Spinal cord (tissue), 9 donors: ENCODE measurements at regions not wholly inside any gene's neighbourhood (a gene's known extent, or its start where the extent isn't known, plus 50 kb on each side); places are given as distances from the start of the nearest gene placed in this dataset.
"Not testable (repeated sequence)": the region's sequence is repeated elsewhere in the genome, so short reads cannot be mapped to it uniquely, and the experiment has no call there.

ENCODE experiments used
- DNase-seq, 6 donors: peaks; one replicate each; pipeline versions ENCODE4 v3.0.0 to v3.0.0-alpha.2; 2013 to 2015; ENCODE audit warnings: low spot score in 6 of 6, low read depth in 4 of 6
- H3K27ac ChIP-seq: one replicate; pipeline ENCODE4 v1.5.1; 2013; ENCODE audit warnings: low read depth, low read length, control low read depth
- H3K27me3 ChIP-seq: one replicate; pipeline ENCODE4 v1.6.1; 2013; ENCODE audit warnings: low read length; ENCODE audit not compliant: control insufficient read depth, insufficient read depth
- H3K36me3 ChIP-seq: one replicate; pipeline ENCODE4 v1.6.1; 2013; ENCODE audit warnings: low read length; ENCODE audit not compliant: control insufficient read depth, insufficient read depth
- H3K4me1 ChIP-seq: one replicate; pipeline ENCODE4 v1.6.1; 2013; ENCODE audit warnings: low read length; ENCODE audit not compliant: control insufficient read depth, insufficient read depth
- H3K4me3 ChIP-seq: one replicate; pipeline ENCODE4 v1.5.1; 2013; ENCODE audit warnings: low read depth, low read length, control low read depth
- H3K9me3 ChIP-seq: one replicate; pipeline ENCODE4 v1.6.1; 2013; ENCODE audit warnings: low read length; ENCODE audit not compliant: control insufficient read depth, insufficient read depth
- WGBS: methylation state at CpG from one replicate; pipeline ENCODE4 v1.1.5; 2013; ENCODE audit warnings: missing lambda C conversion rate; ENCODE audit not compliant: insufficient coverage; 5-methylcytosine and 5-hydroxymethylcytosine counted together
- donor health status: healthy.

GRCh38 chrX:19214311-19214710 lies 92.0 kb upstream of the ADGRG2 start:
- Histone ChIP-seq H3K4me1 (no peaks in the 10 kb centered on the region), H3K4me3 (no peak overlapping the region), H3K27me3 (peaks cover 4% of the 10 kb centered on the region), H3K36me3 (no peaks in the 10 kb centered on the region), H3K27ac (no peak overlapping the region), H3K9me3 (no peaks in the 10 kb centered on the region)
- DNase-seq, result no peak
- 66% methylated on average over 7 of the region's 7 CpGs for whole genome bisulfite sequencing

GRCh38 chrX:19225909-19226308 lies 103.6 kb upstream of the ADGRG2 start:
- Histone ChIP-seq H3K4me3 (no peak overlapping the region), H3K4me1 (no peaks in the 10 kb centered on the region), H3K27me3 (peaks cover 2% of the 10 kb centered on the region), H3K27ac (no peak overlapping the region), H3K36me3 (no peaks in the 10 kb centered on the region), H3K9me3 (no peaks in the 10 kb centered on the region)
- WGBS, result 53% methylated on average over 4 of the region's 7 CpGs
- DNase-seq, result peak in 5 of 6 donors; percentile 1 to 79 (median 11)

GRCh38 chrX:19229896-19230295 lies 107.6 kb upstream of the ADGRG2 start:
- not testable (repeated sequence) for H3K9me3 ChIP-seq

GRCh38 chrX:19237901-19238300 lies 105.8 kb upstream of the PDHA1 start:
- 67% methylated on average over 3 of the region's 3 CpGs for WGBS
- H3K27ac ChIP-seq, result no peak overlapping the region
- H3K4me3 ChIP-seq, result no peak overlapping the region
- no peaks in the 10 kb centered on the region for H3K27me3 ChIP-seq
- DNase-seq, result no peak
- H3K9me3 ChIP-seq, result no peaks in the 10 kb centered on the region
- H3K4me1 ChIP-seq, result no peaks in the 10 kb centered on the region
- H3K36me3 ChIP-seq, result no peaks in the 10 kb centered on the region

More at GRCh38 chrX:19229896-19230295, 107.6 kb upstream of the ADGRG2 start:
- H3K27ac ChIP-seq, H3K4me1 ChIP-seq, DNase-seq, H3K27me3 ChIP-seq, H3K4me3 ChIP-seq, H3K36me3 ChIP-seq: not testable (repeated sequence)
- WGBS, result no CpG with 5 or more reads among the region's 4 CpGs

- WGBS, result no CpG with 5 or more reads among the region's 5 CpGs
- H3K9me3 ChIP-seq, result no peaks in the 10 kb centered on the region
- H3K27ac ChIP-seq, result no peak overlapping the region
- H3K27me3 ChIP-seq, result no peaks in the 10 kb centered on the region
- no peak overlapping the region for H3K4me3 ChIP-seq
- H3K36me3 ChIP-seq, result no peaks in the 10 kb centered on the region
- no peaks in the 10 kb centered on the region for H3K4me1 ChIP-seq
- DNase-seq, result no peak
These were observed 100.3 kb upstream of the PDHA1 start for GRCh38 chrX:19243431-19243830.

- not testable (repeated sequence) for H3K27me3 ChIP-seq, H3K4me3 ChIP-seq, DNase-seq, H3K36me3 ChIP-seq, H3K27ac ChIP-seq, H3K4me1 ChIP-seq, H3K9me3 ChIP-seq
- WGBS, result 72% methylated on average over 4 of the region's 6 CpGs
These were observed 98.8 kb upstream of the PDHA1 start for GRCh38 chrX:19244921-19245320.

- Histone ChIP-seq H3K36me3 (no peaks in the 10 kb centered on the region), H3K4me3 (no peak overlapping the region), H3K27me3 (no peaks in the 10 kb centered on the region), H3K9me3 (peaks cover 3% of the 10 kb centered on the region), H3K4me1 (no peaks in the 10 kb centered on the region), H3K27ac (no peak overlapping the region)
- no CpG with 5 or more reads among the region's 4 CpGs for WGBS
- no peak for DNase-seq
These were observed 97.9 kb upstream of the PDHA1 start for GRCh38 chrX:19245711-19246269.

- Histone ChIP-seq H3K4me1 (peaks cover 2% of the 10 kb centered on the region), H3K4me3 (no peak overlapping the region), H3K36me3 (no peaks in the 10 kb centered on the region), H3K9me3 (no peaks in the 10 kb centered on the region), H3K27ac (no peak overlapping the region), H3K27me3 (no peaks in the 10 kb centered on the region)
- no peak for DNase-seq
- 84% methylated on average over 6 of the region's 8 CpGs for WGBS
These were observed 86.7 kb upstream of the PDHA1 start for GRCh38 chrX:19256986-19257385.

GRCh38 chrX:19261026-19261425 lies 82.7 kb upstream of the PDHA1 start:
- H3K27me3 ChIP-seq, DNase-seq, H3K27ac ChIP-seq, H3K9me3 ChIP-seq, H3K4me3 ChIP-seq, H3K36me3 ChIP-seq, H3K4me1 ChIP-seq: not testable (repeated sequence)
- 68% methylated on average over 4 of the region's 10 CpGs for WGBS

- no CpG with 5 or more reads among the region's 1 CpG for WGBS
- Histone ChIP-seq H3K4me3 (no peak overlapping the region), H3K36me3 (no peaks in the 10 kb centered on the region), H3K9me3 (no peaks in the 10 kb centered on the region), H3K27ac (no peak overlapping the region), H3K4me1 (no peaks in the 10 kb centered on the region), H3K27me3 (no peaks in the 10 kb centered on the region)
- no peak for DNase-seq
These were observed 73.0 kb upstream of the PDHA1 start for GRCh38 chrX:19270727-19271126.
